DND-41 (cell line): ENCODE measurements at regions not wholly inside any gene's neighbourhood (a gene's known extent, or its start where the extent isn't known, plus 50 kb on each side); places are given as distances from the start of the nearest gene placed in this dataset.

Experiments
- ATAC-seq: fragments of 200-7000 bp; cut with Tn5 transposase; 3 replicates; pipeline ENCODE4 v1.9.1; 2021; ENCODE audit warnings: low read depth; ENCODE audit not compliant: insufficient read depth
- DNase-seq: peaks from one replicate; pipeline ENCODE4 v3.0.0-alpha.2; 2020
- H2AFZ ChIP-seq: 2 replicates; pipeline ENCODE4 v1.6.0; 2012; ENCODE audit warnings: low read depth, low read length
- H3K27ac ChIP-seq: 2 replicates; pipeline ENCODE4 v1.5.1; 2012; ENCODE audit warnings: low read length, inconsistent platforms
- H3K27me3 ChIP-seq: fragments of 200-600 bp; sonication (generic); 2 replicates; pipeline ENCODE4 v1.6.0; 2012; ENCODE audit warnings: low read length, mild to moderate bottlenecking, inconsistent platforms; ENCODE audit not compliant: insufficient read depth, poor library complexity
- H3K36me3 ChIP-seq: 2 replicates; pipeline ENCODE4 v1.5.1; 2012; ENCODE audit warnings: low read length, inconsistent platforms; ENCODE audit not compliant: insufficient read depth
- H3K4me1 ChIP-seq: 2 replicates; pipeline ENCODE4 v1.5.1; 2012; ENCODE audit warnings: mild to moderate bottlenecking, low read length; ENCODE audit not compliant: insufficient read depth
- H3K4me2 ChIP-seq: 2 replicates; pipeline ENCODE4 v1.6.0; 2012; ENCODE audit warnings: mild to moderate bottlenecking, moderate library complexity, low read length, inconsistent platforms; ENCODE audit not compliant: insufficient read depth
- H3K4me3 ChIP-seq, 2 experiments: fragments of 200-600 bp in 1 of 2; shearing (Covaris generic) in 1 of 2; 2 replicates each; pipeline ENCODE4 v1.5.1; 2012 to 2016; ENCODE audit warnings: inconsistent platforms in 2 of 2, low read length in 2 of 2, mild to moderate bottlenecking in 2 of 2, low read depth in 1 of 2, moderate library complexity in 1 of 2
- H3K79me2 ChIP-seq: 2 replicates; pipeline ENCODE4 v1.6.0; 2012; ENCODE audit warnings: low read length, inconsistent platforms; ENCODE audit not compliant: insufficient read depth
- H3K9ac ChIP-seq: 2 replicates; pipeline ENCODE4 v1.6.0; 2012; ENCODE audit warnings: low read depth, mild to moderate bottlenecking, inconsistent platforms, low read length, moderate library complexity
- H3K9me3 ChIP-seq: 2 replicates; pipeline ENCODE4 v1.5.1; 2012; ENCODE audit warnings: low read length, moderate library complexity, mild to moderate bottlenecking, inconsistent platforms; ENCODE audit not compliant: insufficient read depth, severe bottlenecking
- H4K20me1 ChIP-seq: 2 replicates; pipeline ENCODE4 v1.6.0; 2012; ENCODE audit warnings: low read length; ENCODE audit not compliant: insufficient read depth
- EZH2 ChIP-seq: IDR thresholded peaks from 3 replicates; pipeline ENCODE4 v1.6.1; 2012; ENCODE audit warnings: borderline replicate concordance, low read depth, mild to moderate bottlenecking, moderate library complexity, low read length, inconsistent platforms; ENCODE audit not compliant: severe bottlenecking
- TF ChIP-seq, protein P1 (sequence below): IDR thresholded peaks from 2 replicates; pipeline ENCODE4 v1.5.1; 2012; ENCODE audit warnings: borderline replicate concordance, low read length, moderate library complexity, mild to moderate bottlenecking; ENCODE audit not compliant: poor library complexity, severe bottlenecking; ENCODE audit errors: extremely low read depth

DNA sequence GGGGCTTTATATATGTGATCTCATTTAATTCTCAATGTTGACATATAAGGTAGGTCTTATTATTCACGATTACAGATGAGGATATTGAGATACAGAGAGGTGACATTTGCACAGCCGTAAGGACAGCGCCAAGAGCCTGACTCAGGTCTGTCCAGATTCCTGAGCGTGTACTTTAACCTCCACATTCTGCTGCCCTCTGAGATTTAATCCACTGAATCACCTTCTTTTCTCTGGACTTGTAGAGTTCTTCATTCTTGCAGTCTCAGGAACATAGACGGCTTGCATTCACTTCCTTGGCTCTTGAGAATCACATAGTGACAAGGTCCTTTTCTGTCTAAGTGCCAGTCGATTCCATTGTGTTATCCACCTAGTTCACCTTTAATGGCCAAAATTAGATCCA is 141.0 kb upstream of the ARHGAP5 start:
- TF ChIP-seq, protein P1, sequence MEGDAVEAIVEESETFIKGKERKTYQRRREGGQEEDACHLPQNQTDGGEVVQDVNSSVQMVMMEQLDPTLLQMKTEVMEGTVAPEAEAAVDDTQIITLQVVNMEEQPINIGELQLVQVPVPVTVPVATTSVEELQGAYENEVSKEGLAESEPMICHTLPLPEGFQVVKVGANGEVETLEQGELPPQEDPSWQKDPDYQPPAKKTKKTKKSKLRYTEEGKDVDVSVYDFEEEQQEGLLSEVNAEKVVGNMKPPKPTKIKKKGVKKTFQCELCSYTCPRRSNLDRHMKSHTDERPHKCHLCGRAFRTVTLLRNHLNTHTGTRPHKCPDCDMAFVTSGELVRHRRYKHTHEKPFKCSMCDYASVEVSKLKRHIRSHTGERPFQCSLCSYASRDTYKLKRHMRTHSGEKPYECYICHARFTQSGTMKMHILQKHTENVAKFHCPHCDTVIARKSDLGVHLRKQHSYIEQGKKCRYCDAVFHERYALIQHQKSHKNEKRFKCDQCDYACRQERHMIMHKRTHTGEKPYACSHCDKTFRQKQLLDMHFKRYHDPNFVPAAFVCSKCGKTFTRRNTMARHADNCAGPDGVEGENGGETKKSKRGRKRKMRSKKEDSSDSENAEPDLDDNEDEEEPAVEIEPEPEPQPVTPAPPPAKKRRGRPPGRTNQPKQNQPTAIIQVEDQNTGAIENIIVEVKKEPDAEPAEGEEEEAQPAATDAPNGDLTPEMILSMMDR, result no peak
- TF ChIP-seq EZH2, result no peak

GRCh38 chr14:31937730-31938346 is 139.3 kb upstream of the ARHGAP5 start:
- H2AFZ ChIP-seq, result no peak overlapping the region
- no peaks in the 10 kb centered on the region for H3K36me3 ChIP-seq
- H3K4me1 ChIP-seq, result no peaks in the 10 kb centered on the region
- no peak overlapping the region for H3K9ac ChIP-seq
- ATAC-seq, result peak; percentile 88
- no peak overlapping the region for H3K4me2 ChIP-seq
- no peak overlapping the region for H3K4me3 ChIP-seq
- no peaks in the 10 kb centered on the region for H4K20me1 ChIP-seq
- peak; percentile 29 for DNase-seq
- no peak overlapping the region for H3K27ac ChIP-seq
- H3K9me3 ChIP-seq, result no peaks in the 10 kb centered on the region
- no peaks in the 10 kb centered on the region for H3K79me2 ChIP-seq
- H3K27me3 ChIP-seq, result no peaks in the 10 kb centered on the region
- TF ChIP-seq EZH2, result no peak
- TF ChIP-seq, protein P1, result no peak

More for the DNA sequence above, 141.0 kb upstream of the ARHGAP5 start:
- Histone ChIP-seq H3K27ac (no peak overlapping the region), H4K20me1 (no peaks in the 10 kb centered on the region), H3K79me2 (no peaks in the 10 kb centered on the region), H3K36me3 (no peaks in the 10 kb centered on the region), H3K9ac (no peak overlapping the region), H3K27me3 (no peaks in the 10 kb centered on the region), H3K9me3 (no peaks in the 10 kb centered on the region), H3K4me3 (no peak overlapping the region), H3K4me1 (no peaks in the 10 kb centered on the region), H3K4me2 (no peak overlapping the region), H2AFZ (no peak overlapping the region)
- ATAC-seq (no peak), DNase-seq (no peak)

- Histone ChIP-seq H3K9me3 (no peaks in the 10 kb centered on the region), H3K79me2 (no peaks in the 10 kb centered on the region), H4K20me1 (no peaks in the 10 kb centered on the region), H3K36me3 (no peaks in the 10 kb centered on the region), H3K4me2 (no peak overlapping the region), H3K27me3 (no peaks in the 10 kb centered on the region), H3K4me3 (no peak overlapping the region), H3K9ac (no peak overlapping the region), H2AFZ (no peak overlapping the region), H3K4me1 (no peaks in the 10 kb centered on the region), H3K27ac (no peak overlapping the region)
- ATAC-seq (no peak), DNase-seq (no peak)
- TF ChIP-seq, protein P1, result no peak
Observed at GRCh38 chr14:31939934-31940333, 137.2 kb upstream of the ARHGAP5 start.

GRCh38 chr14:31941487-31941886 is 135.6 kb upstream of the ARHGAP5 start:
- no peaks in the 10 kb centered on the region for H4K20me1 ChIP-seq
- H3K36me3 ChIP-seq, result no peaks in the 10 kb centered on the region
- no peak for DNase-seq
- H3K4me2 ChIP-seq, result no peak overlapping the region
- no peak overlapping the region for H2AFZ ChIP-seq
- no peaks in the 10 kb centered on the region for H3K79me2 ChIP-seq
- no peaks in the 10 kb centered on the region for H3K27me3 ChIP-seq
- no peak for ATAC-seq
- no peak overlapping the region for H3K27ac ChIP-seq
- no peak for TF ChIP-seq EZH2
- no peak overlapping the region for H3K4me3 ChIP-seq
- no peaks in the 10 kb centered on the region for H3K4me1 ChIP-seq
- no peaks in the 10 kb centered on the region for H3K9me3 ChIP-seq
- no peak overlapping the region for H3K9ac ChIP-seq
